GM10248 (cell line): ENCODE measurements at regions not wholly inside any gene's neighbourhood (a gene's known extent, or its start where the extent isn't known, plus 50 kb on each side); places are given as distances from the start of the nearest gene placed in this dataset.

Source experiments
- CTCF ChIA-PET: fragments of 300-600 bp; sonication (Branson Sonifier 250); formaldehyde crosslinking; extraction: SDS; loops from one replicate; lab custom pipeline; 2021; ENCODE audit warnings: antibody characterized with exemption; lab: Yijun Ruan, JAX
- POLR2A ChIA-PET: fragments of 350-650 bp; sonication (Branson Sonifier 250); formaldehyde crosslinking; extraction: SDS; loops from one replicate; lab custom pipeline; 2020; ENCODE audit warnings: antibody characterized with exemption; lab: Yijun Ruan, JAX
- DNase-seq: peaks from one replicate; pipeline ENCODE4 v3.0.0; 2012; ENCODE audit errors: extremely low spot score
- TF ChIP-seq, protein P1 (sequence below): IDR thresholded peaks from 2 replicates; pipeline ENCODE4 v1.5.1; 2012; ENCODE audit warnings: mild to moderate bottlenecking, low read depth; ENCODE audit errors: extremely low read depth, missing control alignments, control extremely low read depth

- TF ChIP-seq, protein P1, sequence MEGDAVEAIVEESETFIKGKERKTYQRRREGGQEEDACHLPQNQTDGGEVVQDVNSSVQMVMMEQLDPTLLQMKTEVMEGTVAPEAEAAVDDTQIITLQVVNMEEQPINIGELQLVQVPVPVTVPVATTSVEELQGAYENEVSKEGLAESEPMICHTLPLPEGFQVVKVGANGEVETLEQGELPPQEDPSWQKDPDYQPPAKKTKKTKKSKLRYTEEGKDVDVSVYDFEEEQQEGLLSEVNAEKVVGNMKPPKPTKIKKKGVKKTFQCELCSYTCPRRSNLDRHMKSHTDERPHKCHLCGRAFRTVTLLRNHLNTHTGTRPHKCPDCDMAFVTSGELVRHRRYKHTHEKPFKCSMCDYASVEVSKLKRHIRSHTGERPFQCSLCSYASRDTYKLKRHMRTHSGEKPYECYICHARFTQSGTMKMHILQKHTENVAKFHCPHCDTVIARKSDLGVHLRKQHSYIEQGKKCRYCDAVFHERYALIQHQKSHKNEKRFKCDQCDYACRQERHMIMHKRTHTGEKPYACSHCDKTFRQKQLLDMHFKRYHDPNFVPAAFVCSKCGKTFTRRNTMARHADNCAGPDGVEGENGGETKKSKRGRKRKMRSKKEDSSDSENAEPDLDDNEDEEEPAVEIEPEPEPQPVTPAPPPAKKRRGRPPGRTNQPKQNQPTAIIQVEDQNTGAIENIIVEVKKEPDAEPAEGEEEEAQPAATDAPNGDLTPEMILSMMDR = no peak
- no peak for DNase-seq
- ChIA-PET CTCF (interaction anchor here (2.7 kb wide), 1 partner anchor 11 kb away, joined by 8 read pairs; no protein-coding TSS in a partner anchor), POLR2A (no interaction called here)
Measured at GRCh38 chr9:18017136-18017535, 438.3 kb downstream of the SH3GL2 start.

- DNase-seq = no peak
- CTCF ChIA-PET = interaction anchor here (2.7 kb wide), 1 partner anchor 12 kb away, joined by 8 read pairs; no protein-coding TSS in a partner anchor
- TF ChIP-seq, protein P1 = no peak
- POLR2A ChIA-PET = no interaction called here
Measured at GRCh38 chr9:18018221-18018620, 439.4 kb downstream of the SH3GL2 start.

DNA sequence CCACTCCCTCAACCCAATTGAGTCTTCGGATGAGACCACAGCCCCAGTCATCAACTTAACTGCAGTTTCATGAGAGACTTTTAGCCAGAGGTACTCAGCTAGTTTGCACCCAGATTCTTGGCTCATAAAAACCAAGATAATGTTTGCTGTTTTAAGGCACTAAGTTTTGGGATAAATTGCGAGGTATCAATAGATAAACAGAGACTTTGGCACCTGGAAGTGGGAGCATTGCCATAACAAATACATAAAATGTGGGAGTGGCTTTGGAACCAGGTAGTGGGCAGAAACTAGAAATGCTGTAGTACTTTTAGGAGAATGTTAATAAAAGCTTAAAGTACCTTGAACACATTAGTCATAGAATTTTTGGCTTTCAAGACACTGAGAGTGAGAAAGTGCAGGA lies 439.8 kb downstream of the SH3GL2 start:
- TF ChIP-seq, protein P1 = no peak
- CTCF ChIA-PET = interaction anchor here (2.7 kb wide), 1 partner anchor 12 kb away, joined by 8 read pairs; no protein-coding TSS in a partner anchor
- POLR2A ChIA-PET = no interaction called here
- no peak for DNase-seq

DNA sequence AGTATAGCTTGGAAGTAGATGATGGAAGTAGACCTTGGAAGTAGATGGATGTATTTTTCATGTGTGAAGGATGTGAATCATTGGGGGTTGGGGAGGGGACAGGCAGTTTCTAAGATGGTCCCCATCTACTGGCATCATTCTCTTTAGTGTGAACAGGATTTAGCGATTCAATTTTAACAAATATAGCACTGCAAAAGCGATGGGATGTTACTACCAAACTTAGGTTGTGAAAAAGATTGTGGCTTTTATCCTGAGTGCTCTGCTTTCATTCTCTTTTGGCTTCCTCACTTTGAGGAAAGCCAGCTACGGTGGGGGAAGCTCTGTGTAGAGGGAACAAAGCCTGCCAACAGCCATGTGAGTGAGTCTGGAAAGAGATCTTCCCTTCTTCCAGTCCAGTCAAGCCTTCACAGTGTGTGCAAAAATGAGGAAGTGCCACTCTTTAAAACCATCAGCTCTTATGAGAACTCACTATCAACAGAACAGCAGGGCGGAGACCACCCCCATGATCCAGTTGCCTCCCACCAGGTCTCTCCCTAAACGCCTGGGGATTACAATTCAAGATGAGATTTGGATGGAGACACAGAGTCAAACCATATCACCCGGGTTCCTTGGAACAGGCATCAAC lies 441.4 kb downstream of the SH3GL2 start:
- ChIA-PET CTCF (no interaction called here), POLR2A (no interaction called here)
- TF ChIP-seq, protein P1 = no peak
- no peak for DNase-seq

DNA sequence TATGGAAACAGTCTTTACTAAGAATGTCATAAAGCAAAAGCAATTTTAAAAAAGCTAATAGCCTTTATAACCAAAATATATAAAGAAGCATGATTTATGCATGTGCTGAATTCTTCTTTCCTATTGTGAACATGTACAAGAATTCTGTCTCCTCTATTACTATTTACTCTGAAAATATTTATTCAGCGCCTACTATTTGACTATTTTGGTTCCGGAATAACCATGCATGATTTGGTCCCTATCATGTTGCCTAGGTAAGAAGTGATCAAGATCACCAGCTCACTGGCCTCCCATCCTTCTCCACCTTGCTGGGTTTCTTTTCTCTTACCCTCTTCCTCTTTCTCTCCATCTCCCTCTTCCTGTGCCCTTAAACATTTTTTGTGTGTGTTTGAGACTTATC lies 443.8 kb downstream of the SH3GL2 start:
- no peak for DNase-seq
- POLR2A ChIA-PET = no interaction called here
- CTCF ChIA-PET = interaction anchor here (1.1 kb wide), 1 partner anchor 16 kb away, joined by 3 read pairs; no protein-coding TSS in a partner anchor
- TF ChIP-seq, protein P1 = no peak

DNA sequence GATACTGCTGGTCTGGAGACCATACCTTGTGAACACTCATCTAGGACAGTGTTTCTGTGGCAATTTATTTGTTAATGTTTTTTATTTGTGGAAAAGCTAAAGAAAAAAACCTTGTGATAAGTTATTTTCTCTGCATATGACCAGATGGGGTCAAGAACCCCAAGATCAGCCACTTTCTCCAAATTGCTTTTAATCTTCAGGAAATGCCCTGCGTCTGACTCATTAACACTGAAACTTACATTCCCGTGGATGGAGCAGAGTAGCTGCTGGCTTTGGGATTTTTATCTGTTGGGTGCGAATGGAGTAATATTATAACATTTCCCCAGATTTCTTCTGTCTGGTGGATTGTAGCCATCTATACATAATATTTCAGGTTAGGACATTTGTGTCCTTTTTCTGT lies 444.5 kb downstream of the SH3GL2 start:
- ChIA-PET POLR2A (no interaction called here), CTCF (interaction anchor here (0.8 to 1.1 kb wide), 2 partner anchors 9 to 17 kb away, joined by 3 to 4 read pairs; no protein-coding TSS in a partner anchor)
- DNase-seq = no peak
- TF ChIP-seq, protein P1 = no peak
